Left lung (tissue), 4 donors: ENCODE measurements at regions not wholly inside any gene's neighbourhood (a gene's known extent, or its start where the extent isn't known, plus 50 kb on each side); places are given as distances from the start of the nearest gene placed in this dataset.
"Not testable (repeated sequence)": the region's sequence is repeated elsewhere in the genome, so short reads cannot be mapped to it uniquely, and the experiment has no call there.

Source experiments
- ATAC-seq: fragments of 200-7000 bp; cut with Tn5 transposase; one replicate; pipeline ENCODE4 v1.9.1; 2020; ENCODE audit warnings: moderate library complexity
- DNase-seq, 4 donors: peaks; one replicate each; pipeline ENCODE4 v3.0.0-alpha.2; 2013 to 2020
- H3K27ac ChIP-seq, 2 donors: fragments of 200-600 bp; sonication (generic) in 1 of 2; one replicate each; pipeline versions ENCODE4 v1.5.0 to v1.8.0; 2020 to 2021
- H3K27me3 ChIP-seq, 2 donors: fragments of 200-600 bp; sonication (generic) in 1 of 2; one replicate each; pipeline versions ENCODE4 v1.5.0 to v1.8.0; 2020 to 2021
- H3K36me3 ChIP-seq, 2 donors: fragments of 200-600 bp; sonication (generic) in 1 of 2; one replicate each; pipeline versions ENCODE4 v1.5.0 to v1.8.0; 2020 to 2021
- H3K4me1 ChIP-seq, 2 donors: fragments of 200-600 bp; one replicate each; pipeline ENCODE4 v1.8.0; 2021
- H3K4me3 ChIP-seq, 2 donors: fragments of 200-600 bp; sonication (generic) in 1 of 2; one replicate each; pipeline versions ENCODE4 v1.5.0 to v1.8.0; 2020 to 2021; ENCODE audit warnings: mild to moderate bottlenecking in 1 of 2
- H3K9me3 ChIP-seq, 2 donors: fragments of 200-600 bp; sonication (generic) in 1 of 2; one replicate each; pipeline versions ENCODE4 v1.5.0 to v1.8.0; 2020 to 2021
- intact Hi-C, 2 donors: fragments of 100-400 bp; cut with DNase I; formaldehyde crosslinking; loops; one replicate each; pipeline versions ENCODE4 v1.11.2 to v1.14.2; 2022
- TF ChIP-seq, protein P1 (sequence below), 2 donors: fragments of 200-600 bp; sonication (generic) in 1 of 2; IDR thresholded peaks; one replicate each; pipeline versions ENCODE4 v1.5.0 to v1.8.0; 2021; ENCODE audit warnings: antibody characterized with exemption in 2 of 2
- donor health status: DM: no; HTN: yes; CAD: no.
- donor health status: DM: no; HTN: no; CAD: no.

DNA sequence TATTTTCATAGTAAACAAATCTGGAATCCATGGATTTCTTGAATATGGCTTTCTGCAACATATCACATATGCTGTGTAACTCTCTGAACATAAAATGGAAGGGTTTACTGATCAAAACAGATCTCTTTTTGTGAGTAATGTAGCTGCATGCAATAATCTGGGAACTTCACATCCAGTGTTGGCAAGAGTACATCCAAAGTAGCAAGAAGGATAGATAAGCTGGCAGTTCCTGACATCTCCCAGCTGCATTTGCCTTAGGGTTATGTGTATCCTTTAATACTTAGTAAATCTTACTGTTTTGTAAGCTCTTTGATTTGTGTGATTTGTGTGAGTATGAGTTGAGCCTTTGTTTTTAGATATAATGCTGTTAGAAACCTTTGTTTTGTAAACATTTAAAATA lies 280.4 kb upstream of the CNTN5 start:
- DNase-seq, result peak in 2 of 4 donors; percentile 88 to 91
- Histone ChIP-seq H3K9me3 (peaks cover 0 to 2% of the 10 kb centered on the region in 2 donors), H3K4me1 (no peaks in the 10 kb centered on the region), H3K36me3 (no peaks in the 10 kb centered on the region), H3K27ac (no peak overlapping the region), H3K27me3 (no peaks in the 10 kb centered on the region), H3K4me3 (no peak overlapping the region)
- TF ChIP-seq, protein P1, sequence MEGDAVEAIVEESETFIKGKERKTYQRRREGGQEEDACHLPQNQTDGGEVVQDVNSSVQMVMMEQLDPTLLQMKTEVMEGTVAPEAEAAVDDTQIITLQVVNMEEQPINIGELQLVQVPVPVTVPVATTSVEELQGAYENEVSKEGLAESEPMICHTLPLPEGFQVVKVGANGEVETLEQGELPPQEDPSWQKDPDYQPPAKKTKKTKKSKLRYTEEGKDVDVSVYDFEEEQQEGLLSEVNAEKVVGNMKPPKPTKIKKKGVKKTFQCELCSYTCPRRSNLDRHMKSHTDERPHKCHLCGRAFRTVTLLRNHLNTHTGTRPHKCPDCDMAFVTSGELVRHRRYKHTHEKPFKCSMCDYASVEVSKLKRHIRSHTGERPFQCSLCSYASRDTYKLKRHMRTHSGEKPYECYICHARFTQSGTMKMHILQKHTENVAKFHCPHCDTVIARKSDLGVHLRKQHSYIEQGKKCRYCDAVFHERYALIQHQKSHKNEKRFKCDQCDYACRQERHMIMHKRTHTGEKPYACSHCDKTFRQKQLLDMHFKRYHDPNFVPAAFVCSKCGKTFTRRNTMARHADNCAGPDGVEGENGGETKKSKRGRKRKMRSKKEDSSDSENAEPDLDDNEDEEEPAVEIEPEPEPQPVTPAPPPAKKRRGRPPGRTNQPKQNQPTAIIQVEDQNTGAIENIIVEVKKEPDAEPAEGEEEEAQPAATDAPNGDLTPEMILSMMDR (IDR thresholded peaks at IDR 0.05), result no peak
- intact Hi-C loops, result no loop called here
- ATAC-seq, result no peak

DNA sequence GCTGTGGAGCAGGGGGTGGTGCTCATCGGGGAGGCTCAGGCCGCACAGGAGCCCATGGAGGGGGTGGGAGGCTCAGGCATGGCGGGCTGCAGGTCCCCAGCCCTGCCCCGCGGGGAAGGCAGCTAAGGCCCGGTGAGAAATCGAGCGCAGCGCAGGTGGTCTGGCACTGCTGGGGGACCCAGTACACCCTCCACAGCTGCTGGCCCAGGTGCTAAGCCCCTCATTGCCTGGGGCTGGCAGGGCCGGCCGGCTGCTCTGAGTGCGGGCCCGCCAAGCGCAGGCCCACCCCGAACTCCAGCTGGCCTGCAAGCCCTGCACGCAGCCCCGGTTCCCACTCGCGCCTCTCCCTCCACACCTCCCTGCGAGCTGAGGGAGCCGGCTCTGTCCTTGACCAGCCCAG lies 257.3 kb upstream of the CNTN5 start:
- DNase-seq, H3K4me3 ChIP-seq, intact Hi-C loops, H3K27ac ChIP-seq, H3K4me1 ChIP-seq, H3K36me3 ChIP-seq, H3K27me3 ChIP-seq, ATAC-seq: not testable (repeated sequence)
- peaks cover 0 to 54% of the 10 kb centered on the region in 2 donors for H3K9me3 ChIP-seq

DNA sequence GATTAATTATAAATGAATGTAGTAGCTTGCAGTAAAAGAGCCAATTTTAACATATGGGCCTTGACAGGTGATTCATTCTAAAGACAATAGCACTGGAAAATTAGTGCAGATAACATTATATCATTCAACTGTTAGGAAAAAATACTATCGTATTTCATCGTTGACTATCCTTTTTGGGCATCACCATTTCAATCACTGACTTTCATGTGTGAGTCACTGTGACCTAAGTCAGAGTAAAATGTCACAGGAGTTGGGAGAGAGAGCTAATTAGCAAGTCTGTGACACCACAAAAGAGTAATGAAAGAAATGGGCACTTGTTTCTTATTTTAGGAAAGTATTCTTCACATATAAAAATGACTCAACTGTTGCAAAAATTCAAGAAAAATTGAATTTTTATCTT lies 253.8 kb upstream of the CNTN5 start:
- Histone ChIP-seq H3K9me3 (peaks cover 0 to 38% of the 10 kb centered on the region in 2 donors), H3K4me3 (no peak overlapping the region), H3K4me1 (no peaks in the 10 kb centered on the region), H3K27me3 (no peaks in the 10 kb centered on the region), H3K27ac (no peak overlapping the region), H3K36me3 (no peaks in the 10 kb centered on the region)
- TF ChIP-seq, protein P1 (IDR thresholded peaks at IDR 0.05), result no peak
- DNase-seq (no peak), ATAC-seq (no peak)
- intact Hi-C loops, result no loop called here

DNA sequence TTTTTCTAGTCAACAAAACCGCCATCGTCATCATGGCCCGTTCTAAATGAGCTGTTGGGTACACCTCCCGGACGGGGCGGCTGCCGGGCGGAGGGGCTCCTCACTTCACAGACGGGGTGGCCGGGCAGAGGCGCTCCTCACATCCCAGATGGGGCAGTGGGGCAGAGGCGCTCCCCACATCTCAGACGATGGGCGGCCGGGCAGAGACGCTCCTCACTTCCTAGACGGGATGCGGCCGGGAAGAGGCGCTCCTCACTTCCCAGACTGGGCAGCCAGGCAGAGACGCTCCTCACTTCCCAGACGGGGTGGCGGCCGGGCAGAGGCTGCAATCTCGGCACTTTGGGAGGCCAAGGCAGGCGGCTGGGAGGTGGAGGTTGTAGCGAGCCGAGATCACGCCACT lies 250.7 kb upstream of the CNTN5 start:
- H3K27ac ChIP-seq, H3K4me3 ChIP-seq, intact Hi-C loops, ATAC-seq, H3K27me3 ChIP-seq, H3K4me1 ChIP-seq, H3K36me3 ChIP-seq: not testable (repeated sequence)
- H3K9me3 ChIP-seq, result peaks cover 0 to 28% of the 10 kb centered on the region in 2 donors
- DNase-seq, result peak in 1 of 4 donors; percentile 31

DNA sequence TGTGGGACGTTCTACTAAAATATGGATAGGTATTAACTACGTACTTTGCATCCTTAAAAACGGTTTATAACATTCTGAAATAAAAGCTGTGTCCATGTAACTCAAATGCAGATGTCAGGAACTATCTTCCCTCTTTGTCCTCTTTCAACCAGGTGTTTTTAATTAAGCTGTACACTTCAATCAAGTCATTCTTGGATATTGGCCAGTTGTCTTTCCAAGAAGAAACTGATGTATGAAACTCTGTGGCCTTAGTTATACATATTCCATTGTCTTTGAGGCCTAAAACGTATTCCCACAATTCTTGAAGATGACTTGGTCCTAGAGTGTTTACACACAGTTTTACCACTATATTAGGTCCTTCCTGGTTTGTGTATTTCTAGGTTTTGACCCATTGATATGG lies 249.0 kb upstream of the CNTN5 start:
- H3K27ac ChIP-seq, result no peak overlapping the region
- ATAC-seq (no peak), DNase-seq (no peak)
- no peaks in the 10 kb centered on the region for H3K4me1 ChIP-seq
- H3K27me3 ChIP-seq, result no peaks in the 10 kb centered on the region
- peaks cover 0 to 19% of the 10 kb centered on the region in 2 donors for H3K9me3 ChIP-seq
- intact Hi-C loops, result no loop called here
- H3K36me3 ChIP-seq, result no peaks in the 10 kb centered on the region
- H3K4me3 ChIP-seq, result no peak overlapping the region
- TF ChIP-seq, protein P1 (IDR thresholded peaks at IDR 0.05), result no peak

DNA sequence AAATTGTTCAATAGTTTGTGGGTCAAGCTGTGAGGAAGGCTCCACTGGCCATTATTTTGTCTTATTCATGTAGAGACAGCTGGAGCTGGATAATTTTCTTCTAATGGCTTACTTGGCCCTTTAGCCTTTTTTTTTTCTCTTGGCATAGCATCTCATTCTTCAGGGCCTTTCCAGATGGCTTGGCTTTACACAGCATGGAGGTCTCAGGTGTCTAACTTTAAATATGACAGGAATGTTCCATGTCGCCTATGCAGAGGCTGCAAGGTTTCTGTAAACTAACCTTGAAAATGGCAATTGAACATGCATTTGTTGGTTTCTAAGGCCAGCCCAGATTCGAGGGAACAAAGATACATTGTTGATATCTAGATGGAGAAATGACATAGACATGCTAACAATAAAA lies 247.9 kb upstream of the CNTN5 start:
- no peak for ATAC-seq
- H3K4me1 ChIP-seq, result no peaks in the 10 kb centered on the region
- no peak for DNase-seq
- no peaks in the 10 kb centered on the region for H3K27me3 ChIP-seq
- TF ChIP-seq, protein P1 (IDR thresholded peaks at IDR 0.05), result no peak
- no peak overlapping the region for H3K27ac ChIP-seq
- H3K4me3 ChIP-seq, result no peak overlapping the region
- H3K9me3 ChIP-seq, result peaks cover 0 to 19% of the 10 kb centered on the region in 2 donors
- intact Hi-C loops, result no loop called here
- no peaks in the 10 kb centered on the region for H3K36me3 ChIP-seq
